Activated CD4-positive, alpha-beta memory T cell treated with anti-CD3 and anti-CD28 coated beads, Interleukin-2, amount 10 ng/mL, durations not matched to agents 7 days and 5 days (primary cell): ENCODE measurements at regions not wholly inside any gene's neighbourhood (a gene's known extent, or its start where the extent isn't known, plus 50 kb on each side); places are given as distances from the start of the nearest gene placed in this dataset.

Experiments
- CTCF ChIA-PET: fragments of 350-600 bp; sonication (Branson Sonifier 250); formaldehyde crosslinking; loops from one replicate; lab custom pipeline; 2021; ENCODE audit warnings: antibody characterized with exemption, inconsistent platforms; lab: Charles Lee
- POLR2A ChIA-PET: fragments of 350-600 bp; sonication (Branson Sonifier 250); formaldehyde crosslinking; loops from one replicate; lab custom pipeline; 2021; ENCODE audit warnings: antibody characterized with exemption; lab: Charles Lee
- DNase-seq: peaks from one replicate; pipeline ENCODE4 v3.0.0-alpha.2; 2020
- H3K27ac Mint-ChIP-seq: one replicate; pipeline ENCODE4 v1.8.0; 2021; ENCODE audit warnings: mild to moderate bottlenecking, mixed read lengths
- H3K27me3 Mint-ChIP-seq: one replicate; pipeline ENCODE4 v1.8.0; 2021; ENCODE audit warnings: mixed read lengths
- H3K36me3 Mint-ChIP-seq: one replicate; pipeline ENCODE4 v1.8.0; 2021; ENCODE audit warnings: low read depth, mixed read lengths
- H3K4me1 Mint-ChIP-seq: one replicate; pipeline ENCODE4 v1.8.0; 2021; ENCODE audit warnings: mixed read lengths
- H3K4me3 Mint-ChIP-seq: one replicate; pipeline ENCODE4 v1.8.0; 2021; ENCODE audit warnings: mild to moderate bottlenecking, mixed read lengths
- H3K9me3 Mint-ChIP-seq: one replicate; pipeline ENCODE4 v1.8.0; 2021; ENCODE audit warnings: mixed read lengths

DNA sequence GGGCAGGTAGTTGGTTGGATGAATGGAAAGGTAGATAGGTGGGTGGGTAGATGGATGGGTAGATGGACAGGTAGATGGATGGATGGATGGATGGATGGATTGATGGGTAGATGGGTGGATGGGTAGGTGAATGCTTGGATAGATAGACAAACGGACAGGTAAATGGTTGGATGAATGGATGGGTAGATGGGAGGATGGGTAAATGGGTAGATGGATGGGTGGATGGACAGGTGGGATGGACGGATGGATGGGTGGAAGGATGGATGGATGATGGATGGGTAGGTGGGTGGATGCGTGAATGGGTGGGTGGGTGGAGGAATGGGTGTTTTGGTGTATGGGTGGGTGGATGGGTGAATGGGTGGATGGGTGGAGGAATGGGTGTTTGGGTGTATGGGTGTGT is 50.1 kb upstream of the ASAP2 start:
- Mint-ChIP-seq H3K4me3 (no peak overlapping the region), H3K27ac (no peak overlapping the region), H3K4me1 (no peaks in the 10 kb centered on the region), H3K27me3 (peaks cover 24% of the 10 kb centered on the region), H3K9me3 (no peaks in the 10 kb centered on the region), H3K36me3 (no peaks in the 10 kb centered on the region)
- POLR2A ChIA-PET: no interaction called here
- no peak for DNase-seq
- CTCF ChIA-PET: interaction anchor here (0.7 kb wide), 1 partner anchor 12 kb away, joined by 3 read pairs; no protein-coding TSS in a partner anchor

DNA sequence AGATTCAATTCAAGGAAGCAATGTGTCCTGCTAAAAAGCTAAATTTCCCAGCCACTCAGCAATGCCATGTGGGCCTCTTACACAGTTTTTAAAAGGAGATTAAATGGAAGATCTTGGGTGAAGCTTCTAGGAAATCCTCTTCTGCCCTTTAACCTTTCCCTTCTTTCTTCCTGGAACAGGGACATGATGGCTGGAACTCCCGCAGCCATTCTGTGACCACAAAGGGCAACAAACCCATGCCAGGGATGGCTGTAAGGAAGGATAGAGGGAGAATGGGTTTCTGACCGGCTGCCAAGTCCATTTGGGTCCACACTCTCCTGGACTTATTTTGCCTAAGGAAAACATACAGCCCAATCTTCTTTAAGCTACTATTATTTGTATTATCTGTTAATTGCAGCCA is 52.6 kb upstream of the ASAP2 start:
- no peaks in the 10 kb centered on the region for H3K4me1 Mint-ChIP-seq
- H3K27ac Mint-ChIP-seq: no peak overlapping the region
- no peak overlapping the region for H3K4me3 Mint-ChIP-seq
- H3K36me3 Mint-ChIP-seq: no peaks in the 10 kb centered on the region
- DNase-seq: no peak
- POLR2A ChIA-PET: no interaction called here
- H3K9me3 Mint-ChIP-seq: no peaks in the 10 kb centered on the region
- peaks cover 22% of the 10 kb centered on the region for H3K27me3 Mint-ChIP-seq
- CTCF ChIA-PET: interaction anchor here (1.6 kb wide), 1 partner anchor 12 kb away, joined by 5 read pairs; no protein-coding TSS in a partner anchor

DNA sequence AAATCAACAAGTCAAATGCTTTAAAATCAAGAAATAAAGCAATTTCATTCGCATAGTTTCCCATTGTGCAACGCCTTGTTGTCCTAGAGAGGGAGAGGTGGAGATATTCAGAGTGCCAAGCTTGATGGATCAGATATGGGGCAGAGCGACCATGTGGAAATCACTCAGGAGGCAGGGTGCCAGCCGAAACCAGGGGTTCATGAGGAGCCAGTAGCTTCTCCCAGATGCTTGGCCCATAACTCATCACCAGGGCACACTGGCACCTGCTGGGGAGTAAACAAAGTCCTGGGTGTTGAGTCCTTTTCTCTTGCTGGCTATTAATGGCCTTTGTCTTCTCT is 53.0 kb upstream of the ASAP2 start:
- Mint-ChIP-seq H3K36me3 (no peaks in the 10 kb centered on the region), H3K27ac (no peak overlapping the region), H3K27me3 (peaks cover 22% of the 10 kb centered on the region), H3K4me3 (no peak overlapping the region), H3K9me3 (no peaks in the 10 kb centered on the region), H3K4me1 (no peaks in the 10 kb centered on the region)
- ChIA-PET CTCF (interaction anchor here (1.6 kb wide), 1 partner anchor 12 kb away, joined by 5 read pairs; no protein-coding TSS in a partner anchor), POLR2A (no interaction called here)
- no peak for DNase-seq

DNA sequence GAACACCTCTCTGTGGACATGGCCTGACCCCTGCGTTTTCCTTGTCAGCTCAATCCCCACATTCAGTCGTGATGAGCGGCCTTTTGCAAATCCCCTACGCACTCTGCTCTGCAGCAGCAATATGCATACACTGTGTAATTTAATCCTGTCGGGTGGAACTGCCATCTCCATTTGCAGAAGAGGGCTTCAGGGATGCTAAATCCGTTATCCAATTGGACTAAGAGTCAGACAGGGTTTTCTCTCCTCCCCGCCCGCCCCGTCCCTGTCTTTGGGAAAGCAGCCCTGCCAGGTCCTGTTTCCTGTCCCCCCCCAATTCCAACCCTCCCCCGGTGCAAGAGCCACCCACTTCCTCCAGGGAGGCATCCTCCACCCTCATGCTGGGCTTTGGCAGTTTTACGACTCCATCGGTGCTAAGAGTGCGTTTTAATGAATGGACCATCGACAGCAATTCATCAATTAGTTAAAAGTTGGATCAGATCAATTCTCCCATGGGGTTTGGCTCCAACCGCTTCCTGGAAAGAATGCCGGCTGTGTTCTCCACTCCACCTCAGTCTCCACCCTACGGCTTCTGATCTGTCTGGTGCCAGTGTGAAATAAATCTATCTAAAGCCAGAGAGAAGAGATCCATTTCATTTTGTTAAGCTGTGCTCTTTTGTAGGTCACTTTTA is 53.5 kb upstream of the ASAP2 start:
- H3K9me3 Mint-ChIP-seq: no peaks in the 10 kb centered on the region
- CTCF ChIA-PET: interaction anchor here (1.6 kb wide), 1 partner anchor 11 kb away, joined by 5 read pairs; no protein-coding TSS in a partner anchor
- H3K27me3 Mint-ChIP-seq: peaks cover 22% of the 10 kb centered on the region

DNA sequence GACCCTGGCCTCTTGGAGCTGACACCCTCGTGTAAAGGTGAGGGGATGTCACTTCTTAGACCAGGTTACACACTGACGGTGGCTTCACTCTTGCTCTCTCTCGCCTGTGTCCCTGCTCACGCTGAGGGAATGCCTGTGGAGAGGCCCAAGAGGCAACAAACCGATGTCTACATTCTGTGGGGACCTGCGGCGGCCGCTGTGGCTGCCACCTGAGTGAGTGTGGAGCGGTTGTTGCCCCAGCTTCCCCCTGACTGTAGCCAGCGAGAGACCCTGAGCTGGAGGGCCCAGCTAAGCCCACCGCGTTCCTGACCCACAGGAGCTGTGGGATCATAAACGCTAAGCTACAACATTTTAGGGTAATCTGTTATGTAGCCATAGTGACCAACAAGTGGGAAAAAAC is 55.7 kb upstream of the ASAP2 start:
- Mint-ChIP-seq H3K36me3 (no peaks in the 10 kb centered on the region), H3K27ac (no peak overlapping the region), H3K4me1 (no peaks in the 10 kb centered on the region), H3K9me3 (no peaks in the 10 kb centered on the region), H3K4me3 (no peak overlapping the region), H3K27me3 (peaks cover 18% of the 10 kb centered on the region)
- CTCF ChIA-PET: no interaction called here
- POLR2A ChIA-PET: no interaction called here
- no peak for DNase-seq

More for the DNA sequence above, 53.5 kb upstream of the ASAP2 start:
- no peak overlapping the region for H3K4me3 Mint-ChIP-seq
- DNase-seq: no peak
- no peaks in the 10 kb centered on the region for H3K4me1 Mint-ChIP-seq
- POLR2A ChIA-PET: no interaction called here
- H3K36me3 Mint-ChIP-seq: no peaks in the 10 kb centered on the region
- H3K27ac Mint-ChIP-seq: no peak overlapping the region

DNA sequence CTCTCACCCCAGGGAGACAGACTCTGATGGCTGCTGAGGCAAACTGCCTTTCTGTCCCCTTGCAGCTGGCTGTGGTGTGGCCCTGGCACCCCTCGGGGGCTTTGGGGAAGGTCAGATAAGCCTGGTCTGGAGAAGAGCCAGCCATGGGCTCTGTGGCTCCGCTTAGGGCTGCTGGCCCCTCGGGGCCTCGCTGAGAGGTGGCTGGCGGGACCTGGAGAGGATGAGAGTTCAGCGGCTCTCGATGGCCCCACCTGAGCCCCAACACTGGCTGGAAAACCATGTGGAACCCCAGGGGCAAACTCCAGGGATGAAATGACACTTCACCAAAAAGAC is 56.1 kb upstream of the ASAP2 start:
- no peak overlapping the region for H3K4me3 Mint-ChIP-seq
- CTCF ChIA-PET: no interaction called here

DNA sequence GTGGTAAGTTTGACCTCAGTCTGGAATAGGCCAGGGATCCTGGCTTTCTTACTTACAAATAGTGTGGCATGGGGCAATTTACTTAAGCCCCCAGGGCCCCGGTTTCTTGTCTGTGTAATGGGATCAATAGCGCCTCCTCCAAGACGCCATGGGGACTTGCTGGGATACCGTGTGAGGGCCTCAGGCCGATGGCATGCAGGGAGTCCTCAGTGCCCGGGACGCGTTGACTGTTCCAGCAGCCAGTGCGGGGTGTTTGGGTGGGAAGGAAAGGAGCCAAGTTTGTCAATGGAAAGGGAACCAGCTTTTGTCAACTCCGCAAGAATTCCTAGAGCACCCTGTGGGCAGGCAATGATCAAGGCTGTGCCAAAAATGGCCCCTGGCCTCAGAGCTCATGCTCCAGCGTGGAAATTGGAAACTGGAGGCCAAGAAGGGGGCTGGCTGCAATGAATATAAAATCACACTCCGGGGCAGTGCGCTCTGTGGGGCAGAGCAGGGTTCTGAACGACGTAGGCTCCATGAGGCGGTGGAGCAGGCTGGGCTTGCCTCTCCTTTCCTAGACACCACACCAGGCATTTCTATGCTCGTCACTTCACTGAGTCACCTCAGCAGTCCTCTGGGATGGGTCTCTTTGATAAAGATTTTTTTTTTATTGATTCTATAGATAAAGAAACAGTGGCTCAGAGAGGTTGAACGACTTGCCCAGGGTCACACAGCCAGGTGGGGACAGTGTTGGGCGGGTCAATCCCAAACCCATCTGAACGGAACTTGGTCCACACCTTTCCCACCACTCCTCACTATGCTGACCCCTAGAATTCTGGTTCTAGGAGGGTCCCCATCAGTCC is 56.7 kb upstream of the ASAP2 start:
- Mint-ChIP-seq H3K9me3 (no peaks in the 10 kb centered on the region), H3K36me3 (no peaks in the 10 kb centered on the region), H3K27ac (no peak overlapping the region), H3K27me3 (peaks cover 14% of the 10 kb centered on the region), H3K4me1 (no peaks in the 10 kb centered on the region), H3K4me3 (no peak overlapping the region)
- POLR2A ChIA-PET: no interaction called here
- CTCF ChIA-PET: no interaction called here
- DNase-seq: no peak

More for the DNA sequence above, 56.1 kb upstream of the ASAP2 start:
- H3K4me1 Mint-ChIP-seq: no peaks in the 10 kb centered on the region
- peaks cover 18% of the 10 kb centered on the region for H3K27me3 Mint-ChIP-seq
- no peak overlapping the region for H3K27ac Mint-ChIP-seq
- H3K9me3 Mint-ChIP-seq: no peaks in the 10 kb centered on the region
- no peaks in the 10 kb centered on the region for H3K36me3 Mint-ChIP-seq
- POLR2A ChIA-PET: no interaction called here
- no peak for DNase-seq

DNA sequence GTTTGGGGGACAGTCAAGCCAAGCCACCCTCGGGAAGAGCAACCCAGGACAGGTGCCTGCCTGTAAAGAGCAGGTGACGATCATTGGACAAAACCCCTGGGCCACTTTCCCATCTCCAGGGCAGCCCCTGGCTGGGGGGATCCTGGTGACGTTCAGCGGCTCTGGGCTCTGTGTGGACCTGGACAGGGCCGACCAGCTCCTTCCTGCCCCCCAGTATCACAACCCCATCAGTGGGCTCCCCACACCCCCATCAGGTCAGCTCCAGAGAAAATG is 57.3 kb upstream of the ASAP2 start:
- peaks cover 13% of the 10 kb centered on the region for H3K27me3 Mint-ChIP-seq
- no peaks in the 10 kb centered on the region for H3K9me3 Mint-ChIP-seq
- CTCF ChIA-PET: no interaction called here
- H3K36me3 Mint-ChIP-seq: no peaks in the 10 kb centered on the region
- POLR2A ChIA-PET: no interaction called here
- no peak for DNase-seq
- no peak overlapping the region for H3K4me3 Mint-ChIP-seq
- no peak overlapping the region for H3K27ac Mint-ChIP-seq
- no peaks in the 10 kb centered on the region for H3K4me1 Mint-ChIP-seq

DNA sequence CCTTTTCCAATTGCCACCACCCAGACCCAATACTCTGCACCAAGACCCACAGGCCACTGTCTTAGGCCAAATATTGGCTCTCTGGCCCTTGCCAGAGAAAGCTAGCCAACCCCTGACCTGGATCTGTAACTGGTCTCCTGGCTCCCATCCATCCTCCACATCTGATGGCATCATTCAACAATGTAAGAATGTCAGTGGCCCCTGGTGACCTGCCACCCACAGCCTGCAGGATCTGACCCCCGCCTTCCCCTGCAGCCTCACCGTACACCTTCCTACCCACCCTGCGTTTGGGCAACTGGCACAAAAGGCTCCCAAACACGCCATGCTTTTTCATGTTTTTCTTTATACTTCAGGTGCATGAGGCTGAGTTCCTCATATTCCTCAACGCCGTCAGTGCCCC is 60.0 kb upstream of the ASAP2 start:
- Mint-ChIP-seq H3K4me1 (peaks cover 3% of the 10 kb centered on the region), H3K4me3 (no peak overlapping the region), H3K9me3 (no peaks in the 10 kb centered on the region), H3K27me3 (peaks cover 7% of the 10 kb centered on the region), H3K36me3 (no peaks in the 10 kb centered on the region), H3K27ac (no peak overlapping the region)
- POLR2A ChIA-PET: interaction anchor here (0.6 kb wide), 1 partner anchor 13 kb away, joined by 4 read pairs; no protein-coding TSS in a partner anchor
- DNase-seq: no peak
- CTCF ChIA-PET: no interaction called here

DNA sequence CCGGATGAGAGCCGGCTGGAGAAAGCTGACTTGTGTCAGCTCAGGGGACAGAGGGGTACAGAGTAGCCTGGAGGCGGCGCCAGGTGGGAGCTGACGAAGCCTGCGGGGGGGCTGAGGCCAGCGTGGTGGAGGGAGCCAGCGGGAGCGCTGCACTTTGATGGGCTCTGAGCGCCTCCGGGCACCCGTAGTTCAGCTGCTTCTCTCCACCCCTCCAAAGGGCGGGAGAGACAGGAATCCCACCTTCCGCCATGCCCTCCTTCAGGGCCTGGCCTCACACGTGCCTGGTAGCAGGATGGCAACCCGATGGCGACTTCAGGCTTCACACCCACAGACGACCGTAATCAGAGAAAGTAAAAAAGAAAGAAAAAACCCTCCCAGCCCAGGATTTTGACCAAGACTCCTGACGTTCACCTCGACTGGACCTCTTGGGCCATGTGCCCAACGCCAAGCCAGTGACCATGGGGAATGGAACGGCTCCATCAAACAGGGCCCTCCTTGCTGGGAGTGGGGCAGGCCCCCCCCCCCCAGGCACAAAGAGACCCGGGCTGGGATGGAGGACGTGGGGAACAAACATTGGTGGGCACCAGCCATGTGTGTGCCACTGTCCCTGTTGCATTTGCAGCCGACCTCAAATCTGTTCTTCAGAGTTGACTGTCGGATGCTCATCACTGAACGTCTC is 60.7 kb upstream of the ASAP2 start:
- CTCF ChIA-PET: no interaction called here
- no peaks in the 10 kb centered on the region for H3K9me3 Mint-ChIP-seq
- H3K27me3 Mint-ChIP-seq: peaks cover 15% of the 10 kb centered on the region
- no peaks in the 10 kb centered on the region for H3K36me3 Mint-ChIP-seq
- H3K27ac Mint-ChIP-seq: no peak overlapping the region
- DNase-seq: no peak
- H3K4me1 Mint-ChIP-seq: peaks cover 3% of the 10 kb centered on the region
- no peak overlapping the region for H3K4me3 Mint-ChIP-seq
- POLR2A ChIA-PET: no interaction called here

DNA sequence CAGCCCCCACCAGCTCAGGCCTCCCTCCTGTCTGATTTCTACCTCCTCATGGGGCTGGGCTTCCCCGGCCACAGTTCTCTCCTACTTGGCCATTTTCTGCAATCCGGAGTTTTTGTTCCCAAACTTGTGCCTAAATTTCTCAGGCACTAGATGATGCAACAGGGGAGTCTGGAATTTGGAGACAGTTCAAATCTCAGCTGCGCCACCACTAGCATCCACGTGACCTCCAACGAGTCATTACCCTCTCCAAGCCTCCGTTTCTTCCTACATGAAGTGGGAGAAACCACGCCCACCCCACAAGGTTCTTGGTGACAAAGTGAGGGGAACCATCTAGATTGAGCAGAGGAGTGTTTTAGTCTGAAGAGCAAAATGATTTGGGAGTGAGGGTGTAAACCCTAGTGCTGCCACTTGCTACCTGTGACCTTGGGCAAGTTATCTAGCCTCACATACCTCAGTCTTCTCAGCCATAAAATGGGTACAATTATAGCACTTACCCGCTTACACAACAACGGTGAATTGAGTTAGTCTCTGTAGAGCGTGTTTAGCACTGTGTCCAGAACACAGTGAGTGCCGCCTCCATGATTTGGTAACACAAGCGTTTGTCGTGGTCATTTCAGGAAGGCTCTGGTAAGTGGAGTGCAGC is 61.4 kb upstream of the ASAP2 start:
- ChIA-PET POLR2A (no interaction called here), CTCF (interaction anchor here (1.0 to 2.0 kb wide), 2 partner anchors 11 to 226 kb away, joined by 3 to 7 read pairs; no protein-coding TSS in a partner anchor)
- no peaks in the 10 kb centered on the region for H3K36me3 Mint-ChIP-seq
- no peak for DNase-seq
- H3K4me1 Mint-ChIP-seq: peaks cover 3% of the 10 kb centered on the region
- no peaks in the 10 kb centered on the region for H3K9me3 Mint-ChIP-seq
- H3K27me3 Mint-ChIP-seq: peaks cover 19% of the 10 kb centered on the region
- no peak overlapping the region for H3K27ac Mint-ChIP-seq
- no peak overlapping the region for H3K4me3 Mint-ChIP-seq

DNA sequence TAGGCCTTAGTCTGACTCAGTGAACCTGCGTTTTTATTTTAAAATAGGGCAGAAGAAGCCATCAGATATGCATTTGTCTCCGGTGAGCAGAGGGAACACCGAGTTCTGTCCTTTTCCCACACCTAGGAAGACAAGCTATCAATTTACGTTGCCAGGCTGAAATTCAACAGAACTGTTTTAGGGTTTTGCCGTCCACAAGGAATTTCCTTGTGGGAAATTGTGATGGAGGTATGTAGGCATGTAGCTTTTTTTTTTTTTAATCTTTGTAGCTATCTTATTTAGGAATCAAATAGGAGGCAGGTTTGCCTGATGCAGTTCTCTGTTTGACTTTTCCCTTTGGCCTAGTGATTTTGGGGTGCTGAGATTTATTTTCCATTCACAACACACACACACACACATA is 62.0 kb upstream of the ASAP2 start:
- CTCF ChIA-PET: interaction anchor here (1.0 to 2.0 kb wide), 2 partner anchors 12 to 227 kb away, joined by 3 to 7 read pairs; no protein-coding TSS in a partner anchor
- Mint-ChIP-seq H3K36me3 (no peaks in the 10 kb centered on the region), H3K27me3 (peaks cover 19% of the 10 kb centered on the region), H3K27ac (no peak overlapping the region), H3K4me1 (peaks cover 3% of the 10 kb centered on the region), H3K9me3 (no peaks in the 10 kb centered on the region), H3K4me3 (no peak overlapping the region)
- no peak for DNase-seq
- POLR2A ChIA-PET: no interaction called here

DNA sequence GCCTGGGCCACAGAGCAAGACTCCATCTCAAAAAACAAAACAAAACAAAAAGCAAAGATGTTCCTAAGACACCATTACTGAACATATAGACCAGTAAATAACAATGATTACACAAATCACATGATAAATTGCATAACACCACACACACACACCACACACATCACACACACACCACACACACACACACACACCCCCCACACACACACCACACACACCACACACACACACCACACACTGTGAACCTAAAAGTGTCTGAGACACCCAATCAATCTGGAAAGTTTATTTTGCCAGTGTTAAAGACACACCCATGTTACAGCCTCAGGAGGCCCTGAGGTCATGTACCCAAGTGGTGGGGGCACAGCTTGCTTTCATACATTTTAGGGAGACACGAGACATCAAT is 62.6 kb upstream of the ASAP2 start:
- Mint-ChIP-seq H3K27ac (no peak overlapping the region), H3K36me3 (no peaks in the 10 kb centered on the region), H3K4me3 (no peak overlapping the region), H3K9me3 (no peaks in the 10 kb centered on the region), H3K27me3 (peaks cover 19% of the 10 kb centered on the region), H3K4me1 (peaks cover 3% of the 10 kb centered on the region)
- POLR2A ChIA-PET: no interaction called here
- DNase-seq: no peak
- CTCF ChIA-PET: interaction anchor here (1.0 to 2.0 kb wide), 2 partner anchors 13 to 227 kb away, joined by 3 to 7 read pairs; no protein-coding TSS in a partner anchor
